ENCODE measurements at regions not wholly inside any gene's neighbourhood (a gene's known extent, or its start where the extent isn't known, plus 50 kb on each side); places are given as distances from the start of the nearest gene placed in this dataset.
"Not testable (repeated sequence)": the region's sequence is repeated elsewhere in the genome, so short reads cannot be mapped to it uniquely, and the experiment has no call there.

GRCh38 chr3:20618181-20618580, 432.2 kb upstream of the SGO1 start:
- TF ChIP-seq POLR2AphosphoS5 (IDR thresholded peaks at IDR 0.05; ENCODE audit: low read depth, low read length); CTCF (IDR thresholded peaks at IDR 0.05): not testable (repeated sequence)

Measured in Panc1 (cell line).